NCI-H1930 (cell line): ENCODE measurements at regions not wholly inside any gene's neighbourhood (a gene's known extent, or its start where the extent isn't known, plus 50 kb on each side); places are given as distances from the start of the nearest gene placed in this dataset.
"Not testable (repeated sequence)": the region's sequence is repeated elsewhere in the genome, so short reads cannot be mapped to it uniquely, and the experiment has no call there.

Experiments used
- DNase-seq, 2 experiments: peaks; one replicate each; lab custom pipeline; 2025; lab: John Stamatoyannopoulos, UW

DNA sequence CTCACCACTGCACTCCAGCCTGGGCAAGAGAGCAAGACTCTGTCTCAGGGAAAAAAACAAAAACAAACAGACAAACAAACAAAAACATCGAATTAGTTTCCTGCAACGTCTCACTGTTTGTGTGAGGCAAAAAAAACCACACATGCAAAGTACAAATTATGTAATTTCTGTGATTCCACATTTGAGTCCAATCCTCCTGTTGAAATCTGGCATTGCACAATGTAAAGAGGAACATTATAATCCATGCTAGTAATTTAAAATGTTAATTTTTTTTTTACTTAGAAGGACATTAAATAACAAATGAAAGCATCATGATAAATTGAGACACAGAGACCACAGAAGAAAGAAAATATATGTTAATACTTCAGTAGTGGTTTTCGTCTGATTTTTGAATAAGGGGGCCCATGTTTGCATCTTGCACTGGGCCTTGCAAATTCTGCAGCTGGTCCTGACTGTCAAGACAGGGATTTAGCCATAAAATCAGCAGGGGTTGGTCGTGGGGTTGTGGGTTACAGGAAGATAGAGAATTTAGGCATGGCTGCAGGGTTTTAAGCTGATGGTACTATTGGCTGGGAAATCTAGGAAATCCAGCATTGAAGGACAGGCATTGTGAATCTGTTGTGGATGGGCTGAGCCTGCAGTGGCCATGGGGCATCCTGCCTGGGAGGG lies 102.6 kb upstream of the ALDH3B2 start:
- DNase-seq: no peak

DNA sequence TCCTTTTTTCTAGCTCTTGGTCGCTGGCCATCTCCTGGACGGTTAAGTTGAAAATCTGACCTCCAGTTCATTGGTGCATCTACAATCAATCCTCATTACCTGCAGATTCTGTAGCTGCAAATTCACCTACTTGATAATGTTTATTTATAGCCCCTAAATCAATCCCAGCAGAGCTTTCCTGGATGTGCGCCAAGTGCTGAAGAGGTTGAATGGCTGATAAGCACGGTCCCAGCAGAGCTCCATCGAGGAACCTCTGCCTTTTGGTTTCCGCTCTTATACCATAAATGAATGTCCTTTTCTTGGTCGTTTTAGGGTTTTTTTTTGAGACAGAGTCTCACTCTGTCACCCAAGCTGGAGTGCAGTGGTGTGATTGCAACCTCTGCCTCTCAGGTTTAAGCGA lies 99.8 kb upstream of the ALDH3B2 start:
- not testable (repeated sequence) for DNase-seq

GRCh38 chr11:67768001-67768730 lies 93.7 kb upstream of the ALDH3B2 start:
- DNase-seq: not testable (repeated sequence)

GRCh38 chr11:67761211-67761610 lies 86.8 kb upstream of the ALDH3B2 start:
- not testable (repeated sequence) for DNase-seq

DNA sequence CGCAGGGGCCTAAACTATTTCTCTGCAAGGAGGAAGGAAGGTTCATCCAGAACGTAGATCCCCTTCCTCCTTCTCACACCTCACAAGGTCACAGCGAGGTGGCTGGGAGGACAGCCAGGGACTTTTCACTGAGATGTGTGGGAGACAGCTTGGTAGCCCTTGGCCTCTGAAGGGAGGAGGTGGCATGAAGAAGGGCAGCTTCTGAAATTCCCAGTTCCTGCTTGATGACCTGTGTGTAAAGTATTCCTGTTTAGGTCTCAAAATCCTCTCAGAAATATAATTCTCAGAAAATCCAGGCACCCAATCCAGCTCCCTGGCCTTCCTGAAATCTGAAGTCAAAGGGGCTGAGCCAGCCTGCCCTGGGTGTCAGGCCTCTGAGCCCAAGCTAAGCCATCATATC lies 84.9 kb upstream of the ALDH3B2 start:
- not testable (repeated sequence) for DNase-seq

GRCh38 chr11:67758467-67758866 lies 84.0 kb upstream of the ALDH3B2 start:
- not testable (repeated sequence) for DNase-seq

DNA sequence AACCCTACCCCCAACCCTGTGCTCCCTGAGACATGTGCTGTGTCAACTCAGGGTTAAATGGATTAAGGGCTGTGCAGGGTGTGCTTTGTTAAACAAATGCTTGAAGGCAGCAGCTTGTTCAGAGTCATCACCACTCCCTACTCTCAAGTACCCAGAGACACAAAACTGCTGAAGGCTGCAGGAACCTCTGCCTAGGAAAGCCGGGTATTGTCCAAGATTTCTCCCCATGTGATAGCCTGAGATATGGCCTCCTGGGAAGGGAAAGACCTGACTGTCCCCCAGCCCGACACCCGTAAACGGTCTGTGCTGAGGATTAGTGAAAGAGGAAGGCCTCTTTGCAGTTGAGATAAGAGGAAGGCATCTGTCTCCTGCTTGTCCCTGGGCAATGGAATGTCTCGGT lies 83.6 kb upstream of the ALDH3B2 start:
- DNase-seq: not testable (repeated sequence)

GRCh38 chr11:67753820-67754219 lies 79.4 kb upstream of the ALDH3B2 start:
- not testable (repeated sequence) for DNase-seq

GRCh38 chr11:67745181-67745726 lies 70.8 kb upstream of the ALDH3B2 start:
- DNase-seq: no peak

DNA sequence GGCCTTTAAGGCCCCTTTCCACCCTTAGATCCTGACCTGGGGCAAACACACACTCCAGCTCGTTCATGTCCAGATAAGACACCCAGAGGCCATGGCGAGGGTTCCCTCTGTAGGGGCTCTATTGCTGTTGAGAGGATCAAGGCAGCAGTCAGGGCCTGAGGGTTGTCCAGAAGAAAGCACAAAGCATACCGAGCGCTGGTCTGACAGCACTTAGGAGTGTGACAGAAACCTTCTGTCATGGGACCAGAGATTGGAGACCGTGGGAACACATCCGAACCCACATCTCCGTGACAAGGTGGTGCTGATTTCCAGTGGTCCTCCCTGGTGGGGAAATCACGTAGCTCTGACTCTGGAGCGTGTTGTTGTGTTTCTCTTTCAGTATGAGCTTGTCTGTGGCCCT lies 69.8 kb upstream of the ALDH3B2 start:
- DNase-seq: not testable (repeated sequence)

- not testable (repeated sequence) for DNase-seq
Measured at GRCh38 chr11:67738231-67738630, 63.8 kb upstream of the ALDH3B2 start.

- DNase-seq: not testable (repeated sequence)
Measured at GRCh38 chr11:67737562-67738080, 63.2 kb upstream of the ALDH3B2 start.

GRCh38 chr11:67732045-67732787 lies 57.8 kb upstream of the ALDH3B2 start:
- peak in 1 of 2 experiments; percentile 63 for DNase-seq

- DNase-seq: no peak
Measured at GRCh38 chr11:67731583-67731982, 57.2 kb upstream of the ALDH3B2 start.

DNA sequence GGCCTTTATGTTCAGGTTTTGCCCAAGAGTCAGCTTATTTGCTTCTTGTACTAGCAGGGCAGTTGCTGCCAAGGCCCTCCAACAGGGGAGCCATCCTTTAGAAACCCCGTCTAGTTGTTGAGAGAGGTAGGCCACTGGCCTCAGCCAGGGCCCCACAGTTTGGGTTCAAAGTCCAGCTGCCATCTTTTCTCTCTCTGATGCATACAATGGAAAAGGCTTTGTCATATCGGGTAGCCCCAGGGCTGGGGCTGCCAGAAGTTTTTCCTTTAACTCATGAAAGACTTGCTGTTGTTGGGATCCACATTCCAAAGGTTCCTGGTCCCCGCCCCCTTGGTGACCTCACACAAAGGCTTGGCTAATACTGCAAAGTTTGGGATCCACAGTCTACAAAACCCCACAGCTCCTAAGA lies 53.7 kb upstream of the ALDH3B2 start:
- not testable (repeated sequence) for DNase-seq

GRCh38 chr11:67727066-67728040 lies 52.9 kb upstream of the ALDH3B2 start:
- DNase-seq: not testable (repeated sequence)
